Esophagus squamous epithelium (tissue), 5 donors: ENCODE measurements at regions not wholly inside any gene's neighbourhood (a gene's known extent, or its start where the extent isn't known, plus 50 kb on each side); places are given as distances from the start of the nearest gene placed in this dataset.

Source experiments
- DNase-seq: peaks from one replicate; lab custom pipeline; 2025; lab: John Stamatoyannopoulos, UW
- H3K27ac ChIP-seq, 4 donors: fragments of 200-600 bp; sonication (generic); one replicate each; pipeline ENCODE4 v1.5.1; 2016 to 2019; ENCODE audit warnings: mild to moderate bottlenecking in 1 of 4
- H3K27me3 ChIP-seq, 4 donors: fragments of 200-600 bp; sonication (generic); 1 replicate in 3 of 4; 2 replicates in 1 of 4; pipeline versions ENCODE4 v1.5.1 to v1.6.0; 2017 to 2021; ENCODE audit warnings: antibody characterized with exemption in 1 of 4
- H3K36me3 ChIP-seq, 3 donors: fragments of 200-600 bp; sonication (generic); one replicate each; pipeline ENCODE4 v1.5.1; 2016 to 2019
- H3K4me1 ChIP-seq, 3 donors: fragments of 200-600 bp; sonication (generic); one replicate each; pipeline ENCODE4 v1.5.1; 2017 to 2019
- H3K4me3 ChIP-seq, 4 donors: fragments of 200-600 bp; sonication (generic); 1 replicate in 3 of 4; 2 replicates in 1 of 4; pipeline ENCODE4 v1.5.1; 2016 to 2019; ENCODE audit warnings: mild to moderate bottlenecking in 2 of 4, moderate library complexity in 1 of 4
- H3K9me3 ChIP-seq, 3 donors: fragments of 200-600 bp; sonication (generic); one replicate each; pipeline ENCODE4 v1.5.1; 2016 to 2019
- CTCF ChIP-seq, 6 experiments: fragments of 450-650 bp in 4 of 6; fragments of 200-600 bp in 2 of 6; sonication (generic) in 2 of 6; IDR thresholded peaks; one replicate each; pipeline ENCODE4 v1.5.1; 2016 to 2019; ENCODE audit warnings: antibody characterized with exemption in 6 of 6, mild to moderate bottlenecking in 4 of 6, moderate library complexity in 4 of 6
- POLR2A ChIP-seq, 4 donors: fragments of 450-650 bp; IDR thresholded peaks; one replicate each; pipeline ENCODE4 v1.6.1; 2017; ENCODE audit warnings: antibody characterized with exemption in 4 of 4, mild to moderate bottlenecking in 4 of 4, moderate library complexity in 3 of 4
- WGBS, 2 donors: methylation state at CpG; one replicate each; pipeline ENCODE4 v1.1.5; 2018; 5-methylcytosine and 5-hydroxymethylcytosine counted together
- intact Hi-C: fragments of 100-400 bp; cut with DNase I; formaldehyde crosslinking; loops from one replicate; pipeline ENCODE4 v1.15.0; 2022
- donor health status: DM: yes; HTN: yes; CAD: no.

GRCh38 chr10:113279262-113279661 lies 273.6 kb upstream of the HABP2 start:
- intact Hi-C loops, result no loop called here
- peaks cover 0 to 3% (median 0%) of the 10 kb centered on the region in 3 donors for H3K4me1 ChIP-seq
- 86 to 95% methylated on average over 4 of the region's 4 CpGs for WGBS, 2 donors
- H3K36me3 ChIP-seq, result no peaks in the 10 kb centered on the region
- H3K27ac ChIP-seq, result no peak overlapping the region
- no peaks in the 10 kb centered on the region for H3K9me3 ChIP-seq
- H3K27me3 ChIP-seq, result no peaks in the 10 kb centered on the region
- H3K4me3 ChIP-seq, result no peak overlapping the region
- no peak for TF ChIP-seq CTCF (IDR thresholded peaks at IDR 0.05)
- TF ChIP-seq POLR2A (IDR thresholded peaks at IDR 0.05), result no peak
- DNase-seq, result no peak

- no peaks in the 10 kb centered on the region for H3K36me3 ChIP-seq
- WGBS, 2 donors, result 80 to 85% methylated on average over 4 of the region's 4 CpGs
- H3K4me3 ChIP-seq, result no peak overlapping the region
- H3K9me3 ChIP-seq, result no peaks in the 10 kb centered on the region
- TF ChIP-seq POLR2A (IDR thresholded peaks at IDR 0.05), result no peak
- H3K4me1 ChIP-seq, result peaks cover 0 to 5% (median 0%) of the 10 kb centered on the region in 3 donors
- no peak overlapping the region for H3K27ac ChIP-seq
- no peaks in the 10 kb centered on the region for H3K27me3 ChIP-seq
- DNase-seq, result no peak
- intact Hi-C loops, result no loop called here
These were observed 270.3 kb upstream of the HABP2 start for GRCh38 chr10:113282564-113282963.

GRCh38 chr10:113283189-113283588 lies 269.7 kb upstream of the HABP2 start:
- DNase-seq, result no peak
- Histone ChIP-seq H3K4me3 (no peak overlapping the region), H3K27me3 (no peaks in the 10 kb centered on the region), H3K36me3 (no peaks in the 10 kb centered on the region), H3K9me3 (no peaks in the 10 kb centered on the region), H3K27ac (no peak overlapping the region), H3K4me1 (peaks cover 0 to 5% (median 0%) of the 10 kb centered on the region in 3 donors)
- intact Hi-C loops, result no loop called here
- TF ChIP-seq POLR2A (IDR thresholded peaks at IDR 0.05) (no peak), CTCF (IDR thresholded peaks at IDR 0.05) (no peak)
- WGBS, 2 donors, result 80 to 89% methylated on average over 1 of the region's 5 CpGs

- 83 to 88% methylated on average over 4 of the region's 4 CpGs for WGBS, 2 donors
- intact Hi-C loops, result no loop called here
- Histone ChIP-seq H3K27me3 (no peaks in the 10 kb centered on the region), H3K9me3 (no peaks in the 10 kb centered on the region), H3K4me1 (peaks cover 0 to 5% (median 0%) of the 10 kb centered on the region in 3 donors), H3K4me3 (no peak overlapping the region), H3K36me3 (no peaks in the 10 kb centered on the region), H3K27ac (no peak overlapping the region)
- TF ChIP-seq POLR2A (IDR thresholded peaks at IDR 0.05), result no peak
- no peak for TF ChIP-seq CTCF (IDR thresholded peaks at IDR 0.05)
- DNase-seq, result no peak
These were observed 268.2 kb upstream of the HABP2 start for GRCh38 chr10:113284635-113285034.

GRCh38 chr10:113285305-113285704 lies 267.5 kb upstream of the HABP2 start:
- no peaks in the 10 kb centered on the region for H3K36me3 ChIP-seq
- H3K4me3 ChIP-seq, result no peak overlapping the region
- no peak overlapping the region for H3K27ac ChIP-seq
- H3K4me1 ChIP-seq, result peaks cover 0 to 5% (median 0%) of the 10 kb centered on the region in 3 donors
- TF ChIP-seq CTCF (IDR thresholded peaks at IDR 0.05) (no peak), POLR2A (IDR thresholded peaks at IDR 0.05) (no peak)
- 64 to 66% methylated on average over 9 of the region's 9 CpGs for WGBS, 2 donors
- H3K9me3 ChIP-seq, result no peaks in the 10 kb centered on the region
- no peak for DNase-seq
- H3K27me3 ChIP-seq, result no peaks in the 10 kb centered on the region
- intact Hi-C loops, result no loop called here

GRCh38 chr10:113287592-113287991 lies 265.3 kb upstream of the HABP2 start:
- Histone ChIP-seq H3K27ac (no peak overlapping the region), H3K36me3 (no peaks in the 10 kb centered on the region), H3K9me3 (no peaks in the 10 kb centered on the region), H3K27me3 (no peaks in the 10 kb centered on the region), H3K4me1 (peaks cover 0 to 5% (median 0%) of the 10 kb centered on the region in 3 donors), H3K4me3 (no peak overlapping the region)
- TF ChIP-seq POLR2A (IDR thresholded peaks at IDR 0.05) (no peak), CTCF (IDR thresholded peaks at IDR 0.05) (no peak)
- DNase-seq, result no peak
- intact Hi-C loops, result no loop called here
